Naive B cell (primary cell): ENCODE measurements at regions not wholly inside any gene's neighbourhood (a gene's known extent, or its start where the extent isn't known, plus 50 kb on each side); places are given as distances from the start of the nearest gene placed in this dataset.

ENCODE experiments used
- ATAC-seq, 2 donors: fragments of 150-1000 bp; cut with Tn5 transposase; 2 replicates each; pipeline ENCODE4 v1.10.0; 2021; ENCODE audit warnings: low read depth in 2 of 2, mild to moderate bottlenecking in 2 of 2, moderate library complexity in 2 of 2
- DNase-seq: peaks from one replicate; pipeline ENCODE4 v3.0.0; 2022
- H3K27ac Mint-ChIP-seq, 6 donors: one replicate each; pipeline ENCODE4 v1.8.0; 2020 to 2022; ENCODE audit warnings: mild to moderate bottlenecking in 6 of 6, mixed read lengths in 6 of 6, moderate library complexity in 5 of 6, inconsistent platforms in 2 of 6
- H3K27me3 Mint-ChIP-seq, 3 donors: one replicate each; pipeline ENCODE4 v1.8.0; 2021 to 2022; ENCODE audit warnings: mixed read lengths in 3 of 3, mild to moderate bottlenecking in 1 of 3
- H3K36me3 Mint-ChIP-seq, 2 donors: one replicate each; pipeline ENCODE4 v1.8.0; 2020 to 2022; ENCODE audit warnings: mixed read lengths in 2 of 2, inconsistent platforms in 1 of 2, mild to moderate bottlenecking in 1 of 2
- H3K4me1 Mint-ChIP-seq, 3 donors: one replicate each; pipeline ENCODE4 v1.8.0; 2020 to 2022; ENCODE audit warnings: mixed read lengths in 3 of 3, inconsistent platforms in 1 of 3, mild to moderate bottlenecking in 1 of 3, moderate library complexity in 1 of 3
- H3K4me3 Mint-ChIP-seq, 8 donors: one replicate each; pipeline ENCODE4 v1.8.0; 2020 to 2022; ENCODE audit warnings: mild to moderate bottlenecking in 8 of 8, mixed read lengths in 8 of 8, moderate library complexity in 8 of 8, inconsistent platforms in 2 of 8
- H3K9me3 Mint-ChIP-seq, 7 donors: one replicate each; pipeline ENCODE4 v1.8.0; 2020 to 2022; ENCODE audit warnings: mixed read lengths in 7 of 7, mild to moderate bottlenecking in 5 of 7, inconsistent platforms in 2 of 7, moderate library complexity in 1 of 7

DNA sequence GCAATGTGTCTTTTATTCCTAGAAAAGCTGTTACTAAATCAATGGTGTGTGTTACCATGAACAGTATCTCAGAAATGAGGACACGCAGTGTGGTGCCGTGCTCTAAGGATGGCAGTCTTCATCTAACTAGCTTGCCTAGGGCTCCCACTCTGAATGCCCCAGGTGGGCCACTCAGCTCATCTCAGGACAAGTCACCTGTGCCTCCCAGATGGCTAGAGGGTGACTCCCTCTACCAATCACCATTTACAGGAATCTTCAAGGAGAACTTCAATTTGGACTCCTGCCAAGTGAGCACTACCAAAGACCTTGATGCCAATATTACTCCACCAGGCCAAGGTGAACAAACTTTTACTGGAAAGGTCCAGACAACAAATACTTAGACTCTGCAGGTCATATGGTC lies 202.8 kb upstream of the FOXQ1 start:
- no peak overlapping the region for H3K4me3 Mint-ChIP-seq
- H3K36me3 Mint-ChIP-seq: peaks cover 0 to 12% of the 10 kb centered on the region in 2 donors
- DNase-seq (no peak), ATAC-seq (no peak)
- H3K4me1 Mint-ChIP-seq: no peaks in the 10 kb centered on the region
- H3K27ac Mint-ChIP-seq: no peak overlapping the region
- peaks cover 10 to 30% (median 24%) of the 10 kb centered on the region in 3 donors for H3K27me3 Mint-ChIP-seq
- H3K9me3 Mint-ChIP-seq: peaks cover 0 to 23% (median 6%) of the 10 kb centered on the region in 7 donors

DNA sequence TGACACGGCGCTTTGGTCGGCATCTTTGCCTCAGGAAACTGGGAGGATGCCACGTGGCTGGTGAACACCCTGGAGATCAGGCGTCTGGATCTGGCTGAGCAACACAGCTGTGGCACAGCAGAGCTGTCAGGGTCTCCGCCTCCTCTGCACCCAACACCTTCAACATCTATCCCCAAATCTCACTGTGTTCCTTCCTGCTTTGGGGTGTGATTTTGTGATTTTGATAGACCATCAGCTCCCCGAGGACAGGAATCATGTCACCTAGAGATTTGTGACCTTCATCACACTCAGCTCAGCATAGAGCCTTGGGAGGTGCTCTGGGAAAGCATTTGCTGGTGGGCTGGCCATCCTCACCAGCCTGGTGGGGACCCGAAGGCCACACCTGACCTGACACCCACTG lies 203.7 kb upstream of the FOXQ1 start:
- Mint-ChIP-seq H3K27me3 (peaks cover 10 to 33% (median 29%) of the 10 kb centered on the region in 3 donors), H3K27ac (no peak overlapping the region), H3K9me3 (peaks cover 0 to 23% (median 6%) of the 10 kb centered on the region in 7 donors), H3K4me3 (no peak overlapping the region), H3K4me1 (no peaks in the 10 kb centered on the region), H3K36me3 (peaks cover 0 to 12% of the 10 kb centered on the region in 2 donors)
- no peak for DNase-seq
- ATAC-seq: no peak

DNA sequence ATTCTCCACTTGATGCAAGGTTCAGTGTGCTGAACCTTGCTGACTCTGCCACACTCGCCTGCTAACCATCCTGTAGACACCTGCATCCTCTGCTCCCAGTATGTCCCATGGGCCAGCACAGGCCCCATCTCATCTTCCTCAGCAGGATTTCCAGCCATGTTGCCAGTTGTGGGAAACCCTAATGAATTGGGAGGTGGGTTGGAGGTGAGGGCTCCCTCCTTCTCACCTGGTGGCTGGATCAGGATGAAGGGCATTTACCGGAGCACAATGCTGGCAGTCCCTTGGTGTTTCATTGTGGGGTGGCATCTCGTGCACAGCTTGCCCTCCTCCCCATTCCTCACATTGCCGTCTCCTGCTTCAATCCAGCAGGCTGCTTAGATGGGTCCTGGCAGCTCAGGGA lies 204.3 kb upstream of the FOXQ1 start:
- peaks cover 10 to 30% (median 29%) of the 10 kb centered on the region in 3 donors for H3K27me3 Mint-ChIP-seq
- DNase-seq (no peak), ATAC-seq (no peak)
- H3K27ac Mint-ChIP-seq: no peak overlapping the region
- peaks cover 0 to 12% of the 10 kb centered on the region in 2 donors for H3K36me3 Mint-ChIP-seq
- H3K9me3 Mint-ChIP-seq: peaks cover 0 to 23% (median 6%) of the 10 kb centered on the region in 7 donors
- no peak overlapping the region for H3K4me3 Mint-ChIP-seq
- no peaks in the 10 kb centered on the region for H3K4me1 Mint-ChIP-seq

DNA sequence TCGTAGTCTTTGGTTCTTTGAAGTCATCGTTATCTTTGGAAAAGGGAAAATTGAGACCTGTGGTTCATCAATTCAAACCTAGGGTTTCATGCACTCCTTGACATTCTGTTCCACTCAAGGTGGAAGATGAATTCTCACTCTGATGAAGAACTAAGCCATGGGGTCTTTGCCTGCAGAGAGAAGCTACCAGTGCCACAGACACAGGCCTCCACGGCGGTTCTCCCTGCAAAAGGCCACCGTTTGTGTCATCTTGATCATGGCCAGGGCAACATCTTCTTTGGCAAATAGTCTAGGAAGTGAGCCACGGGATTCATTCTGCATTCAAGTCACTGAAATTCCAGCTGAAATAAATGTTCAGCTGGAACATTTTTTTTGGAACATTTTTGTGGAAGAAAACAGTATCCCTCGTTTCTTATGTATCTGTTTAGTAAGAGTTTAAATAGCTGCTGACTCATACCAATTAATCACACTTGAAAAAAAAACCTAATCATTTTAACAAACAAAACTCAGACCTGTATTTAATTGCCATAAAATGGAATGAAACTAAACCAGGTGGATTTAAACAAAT lies 206.0 kb upstream of the FOXQ1 start:
- ATAC-seq (no peak), DNase-seq (no peak)
- Mint-ChIP-seq H3K27me3 (peaks cover 14 to 45% (median 41%) of the 10 kb centered on the region in 3 donors), H3K9me3 (peaks cover 0 to 23% (median 6%) of the 10 kb centered on the region in 7 donors), H3K36me3 (peaks cover 0 to 12% of the 10 kb centered on the region in 2 donors), H3K27ac (no peak overlapping the region), H3K4me3 (no peak overlapping the region), H3K4me1 (no peaks in the 10 kb centered on the region)

DNA sequence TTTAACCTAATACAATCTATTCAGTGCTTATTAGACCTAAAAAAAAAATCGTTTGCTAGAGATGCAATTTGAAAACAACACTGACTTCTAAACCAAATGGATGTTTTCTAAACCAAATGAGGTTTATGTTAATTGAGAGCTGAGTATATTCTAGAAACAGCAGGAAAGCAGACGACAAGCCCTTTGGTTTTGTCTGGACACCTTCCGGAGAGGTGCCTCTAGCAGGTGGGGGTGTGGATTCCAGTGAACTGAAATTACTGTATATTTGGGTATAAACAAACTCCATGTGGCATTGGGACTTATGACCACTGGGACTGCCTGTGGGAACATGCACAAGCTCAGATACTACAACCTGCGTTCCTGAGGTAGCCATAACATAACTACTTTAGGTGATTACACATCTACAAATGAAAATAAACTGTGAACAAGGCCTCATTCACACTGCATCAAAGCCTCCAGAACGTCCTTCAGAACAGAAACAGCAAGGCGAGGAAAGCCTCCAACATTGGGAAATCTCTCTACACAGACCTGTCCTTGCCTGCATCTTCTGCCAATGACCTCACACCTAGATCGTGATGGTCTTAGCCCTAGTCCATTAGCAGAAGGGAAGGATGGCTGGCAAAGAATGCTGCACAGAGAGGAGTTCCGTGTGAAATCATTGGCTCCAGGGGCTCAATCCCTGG lies 206.8 kb upstream of the FOXQ1 start:
- no peaks in the 10 kb centered on the region for H3K4me1 Mint-ChIP-seq
- H3K4me3 Mint-ChIP-seq: no peak overlapping the region
- no peak for ATAC-seq
- peaks cover 0 to 23% (median 6%) of the 10 kb centered on the region in 7 donors for H3K9me3 Mint-ChIP-seq
- no peak for DNase-seq
- H3K36me3 Mint-ChIP-seq: peaks cover 0 to 12% of the 10 kb centered on the region in 2 donors
- peaks cover 18 to 53% (median 49%) of the 10 kb centered on the region in 3 donors for H3K27me3 Mint-ChIP-seq
- H3K27ac Mint-ChIP-seq: no peak overlapping the region

DNA sequence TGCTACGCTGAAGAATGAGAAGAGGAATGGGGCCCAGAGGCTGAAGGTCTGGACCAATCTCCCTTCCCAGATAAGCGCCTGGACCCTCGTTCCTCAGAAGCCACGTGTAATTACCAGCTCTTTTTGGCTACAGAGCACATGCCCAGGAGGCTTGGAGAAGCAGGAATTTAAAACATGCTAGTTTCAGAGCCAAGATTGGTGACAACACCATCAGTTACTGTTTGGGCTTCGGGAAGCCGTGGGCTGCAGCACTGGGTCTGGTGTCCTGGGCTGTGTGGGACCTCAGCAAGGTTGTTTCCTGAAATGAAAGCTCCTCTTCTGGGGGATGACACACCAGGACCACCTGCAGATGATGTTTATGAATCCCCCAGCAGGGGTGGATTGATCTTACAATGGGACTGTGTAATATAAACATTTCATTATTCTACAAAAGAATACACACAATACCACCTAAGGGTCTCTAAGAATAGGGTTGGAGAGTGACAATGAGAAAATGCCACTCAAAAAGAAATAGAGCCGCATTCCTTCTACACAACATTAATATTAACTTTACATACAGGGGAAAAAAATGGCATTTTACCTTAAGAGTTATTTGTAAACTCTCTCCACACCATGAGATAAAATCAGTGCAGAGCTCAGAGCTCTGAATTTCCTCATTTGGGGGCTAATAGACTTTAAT lies 207.8 kb upstream of the FOXQ1 start:
- H3K27me3 Mint-ChIP-seq: peaks cover 22 to 63% (median 58%) of the 10 kb centered on the region in 3 donors
- no peak for DNase-seq
- peaks cover 0 to 12% of the 10 kb centered on the region in 2 donors for H3K36me3 Mint-ChIP-seq
- no peak overlapping the region for H3K4me3 Mint-ChIP-seq
- no peak for ATAC-seq
- H3K27ac Mint-ChIP-seq: no peak overlapping the region
- no peaks in the 10 kb centered on the region for H3K4me1 Mint-ChIP-seq
- H3K9me3 Mint-ChIP-seq: peaks cover 0 to 23% (median 6%) of the 10 kb centered on the region in 7 donors

DNA sequence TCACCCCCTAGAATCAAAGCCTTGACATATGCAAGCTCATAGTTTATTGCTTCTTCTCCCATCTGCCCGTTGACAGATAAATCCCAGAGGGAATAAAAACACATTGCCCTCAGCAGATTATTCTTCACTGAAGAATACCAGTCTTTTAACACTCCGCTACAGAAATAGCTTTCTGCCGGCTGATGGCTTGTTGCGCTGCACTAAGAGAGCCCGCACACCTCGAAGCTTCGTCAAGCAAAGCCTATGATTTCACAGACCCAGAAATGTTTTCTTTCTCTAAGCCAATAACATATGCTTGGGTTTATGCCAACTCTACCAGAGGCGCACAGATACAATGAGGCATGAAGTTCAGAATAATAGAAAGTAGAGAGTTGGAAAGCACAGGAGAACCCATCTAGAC lies 208.9 kb upstream of the FOXQ1 start:
- peaks cover 0 to 16% (median 6%) of the 10 kb centered on the region in 7 donors for H3K9me3 Mint-ChIP-seq
- no peak for DNase-seq
- peaks cover 22 to 62% (median 56%) of the 10 kb centered on the region in 3 donors for H3K27me3 Mint-ChIP-seq
- no peak for ATAC-seq
- no peak overlapping the region for H3K4me3 Mint-ChIP-seq
- H3K36me3 Mint-ChIP-seq: peaks cover 0 to 12% of the 10 kb centered on the region in 2 donors
- no peaks in the 10 kb centered on the region for H3K4me1 Mint-ChIP-seq
- no peak overlapping the region for H3K27ac Mint-ChIP-seq

DNA sequence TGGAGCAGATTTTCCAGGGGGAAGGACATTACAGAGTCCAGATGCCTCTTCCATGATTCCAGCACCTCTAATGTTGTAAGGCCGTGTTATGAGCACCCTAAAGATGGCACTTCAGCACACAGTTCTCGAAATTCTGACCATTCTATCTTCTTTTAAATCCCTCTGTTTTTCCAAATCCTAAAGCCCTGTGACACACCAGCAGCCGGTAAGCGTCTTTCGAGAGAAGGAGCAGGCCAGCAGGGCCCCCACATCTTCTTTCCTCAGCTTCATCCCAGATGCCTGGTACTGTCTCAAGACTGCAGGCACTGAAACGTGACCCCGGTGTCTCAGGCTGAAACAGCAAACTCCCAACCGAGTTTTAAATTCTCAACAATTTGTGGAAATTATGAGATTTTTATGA lies 211.6 kb upstream of the FOXQ1 start:
- no peaks in the 10 kb centered on the region for H3K36me3 Mint-ChIP-seq
- peaks cover 0 to 8% (median 3%) of the 10 kb centered on the region in 7 donors for H3K9me3 Mint-ChIP-seq
- peaks cover 22 to 60% (median 43%) of the 10 kb centered on the region in 3 donors for H3K27me3 Mint-ChIP-seq
- DNase-seq (no peak), ATAC-seq (no peak)
- no peaks in the 10 kb centered on the region for H3K4me1 Mint-ChIP-seq
- H3K4me3 Mint-ChIP-seq: no peak overlapping the region
- no peak overlapping the region for H3K27ac Mint-ChIP-seq

DNA sequence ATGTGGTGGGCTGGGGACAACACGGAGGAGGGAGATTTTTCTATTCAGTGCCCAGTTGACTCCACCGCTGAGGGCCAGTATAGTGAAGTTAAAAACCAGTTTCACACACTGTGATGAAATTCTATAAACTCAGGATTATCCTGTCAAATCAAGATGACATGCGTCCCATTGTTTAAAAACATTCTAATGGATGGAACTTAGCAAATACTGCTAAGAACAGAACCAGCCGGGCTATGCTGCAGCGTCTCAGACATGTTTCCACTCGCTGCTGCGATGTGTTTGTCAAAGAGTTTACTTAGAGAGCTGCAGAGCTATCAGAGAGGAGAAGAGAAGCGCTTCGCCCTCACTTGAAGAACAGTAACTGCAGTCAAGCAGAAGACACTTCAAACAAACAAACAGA lies 212.6 kb upstream of the FOXQ1 start:
- no peak overlapping the region for H3K27ac Mint-ChIP-seq
- peaks cover 22 to 58% (median 44%) of the 10 kb centered on the region in 3 donors for H3K27me3 Mint-ChIP-seq
- no peaks in the 10 kb centered on the region for H3K36me3 Mint-ChIP-seq
- no peaks in the 10 kb centered on the region for H3K4me1 Mint-ChIP-seq
- ATAC-seq (no peak), DNase-seq (no peak)
- no peak overlapping the region for H3K4me3 Mint-ChIP-seq
- peaks cover 0 to 8% (median 3%) of the 10 kb centered on the region in 7 donors for H3K9me3 Mint-ChIP-seq

DNA sequence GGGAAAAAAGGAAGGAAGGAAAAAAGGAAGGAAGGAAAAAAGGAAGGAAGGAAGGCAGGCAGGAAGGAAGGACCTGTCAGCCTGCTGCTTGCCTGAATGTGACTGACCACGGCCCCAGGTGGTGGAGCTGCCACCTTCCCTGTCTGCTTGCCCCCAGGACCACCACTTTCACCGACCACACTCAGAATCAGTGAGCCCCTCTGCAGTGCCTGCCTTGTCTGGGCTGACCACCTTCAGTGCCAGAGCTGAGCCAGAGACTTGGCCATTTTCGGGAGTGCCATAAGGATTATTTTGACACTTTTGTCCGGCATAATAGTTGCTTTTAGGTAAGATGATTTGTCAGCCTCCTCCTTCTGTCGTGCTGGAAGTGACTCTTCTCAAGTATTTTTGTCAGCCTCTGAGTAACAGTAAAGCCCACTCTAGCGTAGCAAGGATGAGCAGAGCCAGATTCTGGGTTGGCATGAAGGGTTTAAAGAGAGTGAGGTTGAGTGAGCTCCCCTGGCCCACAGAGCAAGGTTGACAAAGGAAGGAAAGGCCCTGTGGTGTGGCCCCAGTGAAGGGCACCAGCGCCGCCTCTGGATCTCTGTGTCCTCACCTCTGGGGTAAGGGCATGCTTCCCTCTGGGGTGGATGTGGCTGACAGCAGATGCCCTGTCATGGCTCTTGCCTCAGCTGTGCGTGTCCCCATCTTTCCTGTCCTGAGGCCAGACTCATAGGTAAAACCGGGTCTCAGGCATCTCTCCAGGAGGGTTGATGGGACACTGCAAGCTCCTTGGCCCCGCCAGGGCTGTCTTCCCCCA lies 214.7 kb upstream of the FOXQ1 start:
- Mint-ChIP-seq H3K9me3 (peaks cover 0 to 8% (median 3%) of the 10 kb centered on the region in 7 donors), H3K27ac (no peak overlapping the region), H3K4me3 (no peak overlapping the region), H3K27me3 (peaks cover 34 to 55% (median 51%) of the 10 kb centered on the region in 3 donors), H3K36me3 (no peaks in the 10 kb centered on the region), H3K4me1 (no peaks in the 10 kb centered on the region)
- ATAC-seq (no peak), DNase-seq (no peak)

DNA sequence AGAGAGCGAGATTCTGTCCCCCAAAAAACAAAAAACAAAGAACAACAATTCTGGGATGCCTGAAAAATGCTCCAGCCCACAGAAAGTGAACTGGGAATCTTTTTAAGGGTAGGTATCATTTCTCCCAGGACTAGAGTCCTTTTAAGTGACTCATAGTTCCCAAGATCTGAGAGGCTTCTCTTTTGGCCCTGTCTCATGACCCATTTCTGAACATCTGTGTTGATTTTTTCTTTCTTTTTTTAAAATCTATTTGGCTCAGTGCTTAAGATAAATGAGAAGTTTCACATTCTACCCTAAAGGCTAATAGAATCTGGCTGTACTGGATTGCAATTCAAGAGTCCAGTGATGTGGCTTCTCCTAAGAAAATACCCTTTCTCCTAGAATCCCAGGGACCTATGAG lies 217.6 kb upstream of the FOXQ1 start:
- Mint-ChIP-seq H3K36me3 (no peaks in the 10 kb centered on the region), H3K4me1 (no peaks in the 10 kb centered on the region)
- ATAC-seq: no peak

DNA sequence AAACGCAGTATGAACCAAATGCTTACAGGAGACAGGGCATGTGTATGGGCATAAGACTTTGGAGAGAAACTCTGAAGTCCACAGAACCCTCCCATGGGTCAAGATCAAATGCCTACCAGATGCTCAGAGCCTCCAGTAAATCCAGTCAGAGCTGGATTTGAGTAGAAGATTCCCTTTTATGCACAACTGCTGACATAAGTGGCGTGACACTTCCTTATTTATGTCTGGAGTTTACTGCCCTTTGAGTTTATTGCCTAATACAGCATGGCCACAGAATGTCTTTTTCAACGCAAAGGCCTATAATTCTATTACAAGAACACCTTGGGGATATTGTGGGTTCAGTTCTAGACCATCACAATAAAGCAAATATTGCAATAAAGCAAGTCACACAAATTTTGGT lies 220.0 kb upstream of the FOXQ1 start:
- DNase-seq (no peak), ATAC-seq (no peak)
- no peak overlapping the region for H3K4me3 Mint-ChIP-seq
- H3K27me3 Mint-ChIP-seq: peaks cover 20 to 31% (median 27%) of the 10 kb centered on the region in 3 donors
- peaks cover 0 to 8% (median 3%) of the 10 kb centered on the region in 7 donors for H3K9me3 Mint-ChIP-seq
- no peaks in the 10 kb centered on the region for H3K4me1 Mint-ChIP-seq
- no peak overlapping the region for H3K27ac Mint-ChIP-seq
- no peaks in the 10 kb centered on the region for H3K36me3 Mint-ChIP-seq

More for the DNA sequence above, 217.6 kb upstream of the FOXQ1 start:
- no peak overlapping the region for H3K27ac Mint-ChIP-seq
- no peak overlapping the region for H3K4me3 Mint-ChIP-seq
- H3K9me3 Mint-ChIP-seq: peaks cover 0 to 8% (median 3%) of the 10 kb centered on the region in 7 donors
- peaks cover 20 to 29% (median 22%) of the 10 kb centered on the region in 3 donors for H3K27me3 Mint-ChIP-seq
- DNase-seq: no peak

DNA sequence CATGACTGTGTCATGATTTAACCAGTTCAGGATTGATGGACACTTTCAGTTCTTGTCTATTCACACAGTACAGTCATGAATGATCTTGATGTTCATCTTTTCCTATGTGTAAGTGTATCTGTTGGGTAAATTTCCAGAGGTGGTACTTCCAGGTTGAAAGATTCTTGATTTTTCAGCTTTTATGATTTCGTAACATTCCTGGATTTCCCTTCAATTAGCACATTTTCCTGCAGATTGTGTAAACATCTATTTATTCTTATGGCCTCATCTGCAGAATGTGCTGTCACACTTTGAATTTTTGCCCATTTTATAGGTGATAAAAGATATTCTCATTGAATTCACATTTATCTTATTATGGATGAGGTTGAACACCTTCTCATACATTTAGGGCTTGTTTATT lies 222.0 kb upstream of the FOXQ1 start:
- Mint-ChIP-seq H3K4me1 (no peaks in the 10 kb centered on the region), H3K4me3 (no peak overlapping the region), H3K27me3 (peaks cover 19 to 38% (median 25%) of the 10 kb centered on the region in 3 donors), H3K27ac (no peak overlapping the region), H3K9me3 (peaks cover 0 to 1% (median 0%) of the 10 kb centered on the region in 7 donors), H3K36me3 (no peaks in the 10 kb centered on the region)
- DNase-seq (no peak), ATAC-seq (no peak)
